K562 (cell line): ENCODE measurements at regions not wholly inside any gene's neighbourhood (a gene's known extent, or its start where the extent isn't known, plus 50 kb on each side); places are given as distances from the start of the nearest gene placed in this dataset.

Experiments used
- ATF7 ChIP-seq: fragments of 450-650 bp; IDR thresholded peaks from 2 replicates; pipeline ENCODE4 v1.7.1; 2014; ENCODE audit warnings: mild to moderate bottlenecking, moderate library complexity
- CTBP1 ChIP-seq: fragments of 450-650 bp; IDR thresholded peaks from 2 replicates; pipeline ENCODE4 v1.6.1; 2016; ENCODE audit warnings: borderline replicate concordance
- ELF2 ChIP-seq: fragments of 250-450 bp; sonication (Bioruptor Pico); IDR thresholded peaks from 2 replicates; pipeline ENCODE4 v1.5.0; 2021; ENCODE audit warnings: mild to moderate bottlenecking
- KDM1A ChIP-seq, 2 experiments: fragments of 450-650 bp; IDR thresholded peaks; 2 replicates each; pipeline ENCODE4 v1.6.1; 2016; ENCODE audit warnings: mild to moderate bottlenecking in 2 of 2
- LARP7 ChIP-seq: fragments of 450-650 bp; IDR thresholded peaks from 2 replicates; pipeline ENCODE4 v1.6.1; 2016
- MEF2D ChIP-seq: conservative IDR thresholded peaks from 2 replicates; pipeline ENCODE4 v1.6.1; 2016; ENCODE audit warnings: low read depth, missing genetic modification characterization, missing compliant biosample characterization
- MYC ChIP-seq, 2 experiments: fragments of 250-450 bp in 1 of 2; sonication (Bioruptor Pico) in 1 of 2; IDR thresholded peaks; 2 replicates each; pipeline versions ENCODE4 v1.5.1 to v1.6.1; 2012 to 2021; ENCODE audit warnings: low read depth in 2 of 2, borderline replicate concordance in 1 of 2, improper control_type of control experiment in 1 of 2, low read length in 1 of 2, mild to moderate bottlenecking in 1 of 2, moderate library complexity in 1 of 2
- NFXL1 ChIP-seq: fragments of 450-650 bp; formaldehyde crosslinking; IDR thresholded peaks from 2 replicates; pipeline ENCODE4 v1.4.0; 2021; ENCODE audit warnings: mild to moderate bottlenecking
- NKRF ChIP-seq: fragments of 450-650 bp; IDR thresholded peaks from 2 replicates; pipeline ENCODE4 v1.6.1; 2016; ENCODE audit warnings: borderline replicate concordance
- NRF1 ChIP-seq, 2 experiments: fragments of 450-650 bp; IDR thresholded peaks in 1 of 2; conservative IDR thresholded peaks in 1 of 2; 2 replicates each; pipeline ENCODE4 v1.6.1; 2014; ENCODE audit warnings: mild to moderate bottlenecking in 2 of 2
- PTBP1 ChIP-seq: fragments of 200-400 bp; formaldehyde crosslinking; IDR thresholded peaks from 2 replicates; pipeline ENCODE4 v1.6.1; 2017; ENCODE audit warnings: low read depth, low read length
- RAD51 ChIP-seq: fragments of 450-650 bp; IDR thresholded peaks from 2 replicates; pipeline ENCODE4 v1.7.1; 2016; ENCODE audit warnings: low read depth, mild to moderate bottlenecking, borderline replicate concordance
- RBM22 ChIP-seq: fragments of 200-400 bp; formaldehyde crosslinking; IDR thresholded peaks from 2 replicates; pipeline ENCODE4 v1.6.1; 2018; ENCODE audit warnings: low read length, low read depth; ENCODE audit not compliant: poor library complexity, severe bottlenecking
- SFPQ ChIP-seq: fragments of 200-400 bp; formaldehyde crosslinking; IDR thresholded peaks from 2 replicates; pipeline ENCODE4 v1.6.1; 2017; ENCODE audit warnings: mild to moderate bottlenecking, low read depth, low read length, moderate library complexity
- SMARCB1 ChIP-seq: IDR thresholded peaks from 2 replicates; pipeline ENCODE4 v1.6.1; 2011; ENCODE audit warnings: improper control_type of control experiment, low read depth; ENCODE audit not compliant: insufficient read length
- SMC3 ChIP-seq: conservative IDR thresholded peaks from 2 replicates; pipeline ENCODE4 v1.6.1; 2011; ENCODE audit warnings: low read depth, low read length, improper control_type of control experiment; ENCODE audit not compliant: insufficient read depth
- STAG1 ChIP-seq: sonication (generic); formaldehyde crosslinking; IDR thresholded peaks from 2 replicates; pipeline ENCODE4 v1.5.0; 2020; ENCODE audit warnings: missing genetic modification reagents, borderline replicate concordance
- TBL1XR1 ChIP-seq, 2 experiments: IDR thresholded peaks; 2 replicates each; pipeline ENCODE4 v1.6.1; 2012; ENCODE audit warnings: improper control_type of control experiment in 2 of 2, low read length in 2 of 2, mild to moderate bottlenecking in 1 of 2
- TCF3 ChIP-seq: sonication (generic); formaldehyde crosslinking; IDR thresholded peaks from 2 replicates; pipeline ENCODE4 v1.4.0; 2020; ENCODE audit warnings: mild to moderate bottlenecking, missing genetic modification reagents
- TSC22D4 ChIP-seq: fragments of 450-650 bp; IDR thresholded peaks from 2 replicates; pipeline ENCODE4 v1.6.1; 2016; ENCODE audit warnings: missing genetic modification characterization, missing biosample characterization, control low read depth
- ZFP30 ChIP-seq: fragments of 250-450 bp; sonication (Bioruptor Pico); IDR thresholded peaks from 2 replicates; pipeline ENCODE4 v1.8.0; 2022; ENCODE audit warnings: moderate library complexity, mild to moderate bottlenecking, inconsistent platforms, borderline replicate concordance
- ZNF133 ChIP-seq: fragments of 250-450 bp; sonication (Bioruptor Pico); IDR thresholded peaks from 2 replicates; pipeline ENCODE4 v1.4.0; 2020; ENCODE audit warnings: mild to moderate bottlenecking
- ZNF232 ChIP-seq: sonication (generic); formaldehyde crosslinking; IDR thresholded peaks from 2 replicates; pipeline ENCODE4 v1.8.0; 2022; ENCODE audit warnings: mild to moderate bottlenecking, missing genetic modification reagents
- ZNF41 ChIP-seq: fragments of 250-450 bp; sonication (Bioruptor Pico); conservative IDR thresholded peaks from 2 replicates; pipeline ENCODE4 v1.4.0; 2020; ENCODE audit warnings: mild to moderate bottlenecking
- TF ChIP-seq, protein P1 (sequence below): sonication (generic); formaldehyde crosslinking; IDR thresholded peaks from 2 replicates; pipeline ENCODE4 v1.8.1; 2022; ENCODE audit warnings: missing genetic modification reagents

DNA sequence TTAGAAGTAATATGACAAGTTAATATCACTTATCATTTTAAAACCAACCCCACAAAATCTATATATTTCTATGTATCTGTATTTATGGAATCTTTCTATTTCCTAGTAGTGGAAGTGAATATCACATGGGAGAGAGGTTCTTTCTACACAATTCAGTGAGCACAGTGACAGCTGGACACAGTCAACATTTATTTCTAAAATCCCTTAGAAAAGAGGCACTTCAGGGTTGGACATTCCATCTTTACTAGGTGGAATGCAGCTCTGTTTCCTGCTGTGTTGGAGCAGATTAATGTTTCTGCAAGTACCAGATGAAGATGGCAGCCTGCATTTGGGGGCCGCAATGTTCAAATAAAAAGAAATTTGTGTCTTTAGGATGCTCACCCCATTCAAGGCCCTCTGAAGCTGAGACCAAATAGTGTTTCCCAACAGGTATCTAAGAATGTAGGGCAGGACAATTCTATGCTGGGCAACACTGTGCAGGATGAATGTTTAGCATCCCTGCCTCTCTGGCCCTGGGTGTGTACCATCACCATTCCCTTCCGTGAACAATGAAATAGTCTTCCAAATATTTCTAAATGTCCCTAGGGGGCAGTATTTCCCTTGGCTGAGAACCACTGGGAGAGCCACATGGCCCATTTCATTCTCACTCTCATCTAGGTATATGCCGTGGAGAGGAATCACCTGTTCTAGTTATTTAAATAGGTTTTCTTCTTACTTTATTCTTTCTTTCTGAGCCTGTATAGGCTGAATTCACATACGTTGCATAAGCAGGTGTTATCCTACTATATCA is 394.8 kb downstream of the PRDM2 start (continued):
- TF ChIP-seq SFPQ (no peak), STAG1 (CRISPR knock-in tag) (peak; percentile 31; the same call in 1 of the 2 replicates), TCF3 (no peak), CTBP1 (no peak; the same call in 1 of the 2 replicates), RBM22 (no peak), TSC22D4 (no peak), ZFP30 (no peak), LARP7 (no peak), ATF7 (no peak), TBL1XR1 (IDR thresholded peaks at IDR 0.05; ENCODE audit: low read length in 2 of 2) (no peak), SMC3 (peak; percentile 43; the same call in 1 of the 2 replicates), MEF2D (tag) (no peak), SMARCB1 (no peak), NRF1 (conservative IDR thresholded peaks at IDR 0.05 in 1 of 2, IDR thresholded peaks at IDR 0.05 in 1 of 2) (no peak), RAD51 (no peak), MYC (IDR thresholded peaks at IDR 0.05; ENCODE audit: low read depth, low read length) (peak; percentile 31; the same call in 1 of the 2 replicates), MYC (CRISPR knock-in tag; IDR thresholded peaks at IDR 0.05; ENCODE audit: borderline replicate concordance, low read depth) (no peak), KDM1A (IDR thresholded peaks at IDR 0.05) (no peak), ZNF232 (CRISPR knock-in tag) (no peak), PTBP1 (no peak), NKRF (no peak), ZNF41 (CRISPR knock-in tag) (no peak), ZNF133 (CRISPR knock-in tag) (no peak), ELF2 (CRISPR knock-in tag) (no peak), NFXL1 (CRISPR knock-in tag) (no peak)
- TF ChIP-seq, protein P1, sequence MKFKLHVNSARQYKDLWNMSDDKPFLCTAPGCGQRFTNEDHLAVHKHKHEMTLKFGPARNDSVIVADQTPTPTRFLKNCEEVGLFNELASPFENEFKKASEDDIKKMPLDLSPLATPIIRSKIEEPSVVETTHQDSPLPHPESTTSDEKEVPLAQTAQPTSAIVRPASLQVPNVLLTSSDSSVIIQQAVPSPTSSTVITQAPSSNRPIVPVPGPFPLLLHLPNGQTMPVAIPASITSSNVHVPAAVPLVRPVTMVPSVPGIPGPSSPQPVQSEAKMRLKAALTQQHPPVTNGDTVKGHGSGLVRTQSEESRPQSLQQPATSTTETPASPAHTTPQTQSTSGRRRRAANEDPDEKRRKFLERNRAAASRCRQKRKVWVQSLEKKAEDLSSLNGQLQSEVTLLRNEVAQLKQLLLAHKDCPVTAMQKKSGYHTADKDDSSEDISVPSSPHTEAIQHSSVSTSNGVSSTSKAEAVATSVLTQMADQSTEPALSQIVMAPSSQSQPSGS (CRISPR knock-in tag): no peak
